NT2/D1 (cell line): ENCODE measurements at regions not wholly inside any gene's neighbourhood (a gene's known extent, or its start where the extent isn't known, plus 50 kb on each side); places are given as distances from the start of the nearest gene placed in this dataset.

Experiments
- SUZ12 ChIP-seq: IDR thresholded peaks from 2 replicates; pipeline ENCODE4 v1.6.1; 2011; ENCODE audit not compliant: insufficient read length, insufficient read depth; ENCODE audit errors: extremely low read depth
- YY1 ChIP-seq: IDR thresholded peaks from 2 replicates; pipeline ENCODE4 v1.6.1; 2011; ENCODE audit not compliant: insufficient read length, insufficient read depth
- ZNF274 ChIP-seq: IDR thresholded peaks from 2 replicates; pipeline ENCODE4 v1.6.1; 2011; ENCODE audit warnings: mild to moderate bottlenecking, low read depth, low read length

- no peak for TF ChIP-seq YY1
- TF ChIP-seq ZNF274, result no peak
- TF ChIP-seq SUZ12, result no peak
Observed at GRCh38 chr11:96967616-96968015, 577.8 kb downstream of the JRKL start.
